ENCODE measurements at regions not wholly inside any gene's neighbourhood (a gene's known extent, or its start where the extent isn't known, plus 50 kb on each side); places are given as distances from the start of the nearest gene placed in this dataset.

GRCh38 chr13:76029706-76030105 lies 393.6 kb downstream of the LMO7 start:
- TF ChIP-seq NR2F2 (IDR thresholded peaks at IDR 0.05) (no peak), RAD21 (IDR thresholded peaks at IDR 0.05) (no peak), SP1 (IDR thresholded peaks at IDR 0.05) (no peak), YY1 (IDR thresholded peaks at IDR 0.05) (no peak), GABPA (IDR thresholded peaks at IDR 0.05 in 1 of 2, conservative IDR thresholded peaks at IDR 0.05 in 1 of 2) (no peak), TAF1 (conservative IDR thresholded peaks at IDR 0.05) (no peak)
- TF ChIP-seq, protein P1, sequence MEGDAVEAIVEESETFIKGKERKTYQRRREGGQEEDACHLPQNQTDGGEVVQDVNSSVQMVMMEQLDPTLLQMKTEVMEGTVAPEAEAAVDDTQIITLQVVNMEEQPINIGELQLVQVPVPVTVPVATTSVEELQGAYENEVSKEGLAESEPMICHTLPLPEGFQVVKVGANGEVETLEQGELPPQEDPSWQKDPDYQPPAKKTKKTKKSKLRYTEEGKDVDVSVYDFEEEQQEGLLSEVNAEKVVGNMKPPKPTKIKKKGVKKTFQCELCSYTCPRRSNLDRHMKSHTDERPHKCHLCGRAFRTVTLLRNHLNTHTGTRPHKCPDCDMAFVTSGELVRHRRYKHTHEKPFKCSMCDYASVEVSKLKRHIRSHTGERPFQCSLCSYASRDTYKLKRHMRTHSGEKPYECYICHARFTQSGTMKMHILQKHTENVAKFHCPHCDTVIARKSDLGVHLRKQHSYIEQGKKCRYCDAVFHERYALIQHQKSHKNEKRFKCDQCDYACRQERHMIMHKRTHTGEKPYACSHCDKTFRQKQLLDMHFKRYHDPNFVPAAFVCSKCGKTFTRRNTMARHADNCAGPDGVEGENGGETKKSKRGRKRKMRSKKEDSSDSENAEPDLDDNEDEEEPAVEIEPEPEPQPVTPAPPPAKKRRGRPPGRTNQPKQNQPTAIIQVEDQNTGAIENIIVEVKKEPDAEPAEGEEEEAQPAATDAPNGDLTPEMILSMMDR (IDR thresholded peaks at IDR 0.05; ENCODE audit: low read depth, low read length, missing input control), result no peak
- TF ChIP-seq, protein P2, sequence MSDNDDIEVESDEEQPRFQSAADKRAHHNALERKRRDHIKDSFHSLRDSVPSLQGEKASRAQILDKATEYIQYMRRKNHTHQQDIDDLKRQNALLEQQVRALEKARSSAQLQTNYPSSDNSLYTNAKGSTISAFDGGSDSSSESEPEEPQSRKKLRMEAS (IDR thresholded peaks at IDR 0.05), result no peak
- TF ChIP-seq, protein P3, sequence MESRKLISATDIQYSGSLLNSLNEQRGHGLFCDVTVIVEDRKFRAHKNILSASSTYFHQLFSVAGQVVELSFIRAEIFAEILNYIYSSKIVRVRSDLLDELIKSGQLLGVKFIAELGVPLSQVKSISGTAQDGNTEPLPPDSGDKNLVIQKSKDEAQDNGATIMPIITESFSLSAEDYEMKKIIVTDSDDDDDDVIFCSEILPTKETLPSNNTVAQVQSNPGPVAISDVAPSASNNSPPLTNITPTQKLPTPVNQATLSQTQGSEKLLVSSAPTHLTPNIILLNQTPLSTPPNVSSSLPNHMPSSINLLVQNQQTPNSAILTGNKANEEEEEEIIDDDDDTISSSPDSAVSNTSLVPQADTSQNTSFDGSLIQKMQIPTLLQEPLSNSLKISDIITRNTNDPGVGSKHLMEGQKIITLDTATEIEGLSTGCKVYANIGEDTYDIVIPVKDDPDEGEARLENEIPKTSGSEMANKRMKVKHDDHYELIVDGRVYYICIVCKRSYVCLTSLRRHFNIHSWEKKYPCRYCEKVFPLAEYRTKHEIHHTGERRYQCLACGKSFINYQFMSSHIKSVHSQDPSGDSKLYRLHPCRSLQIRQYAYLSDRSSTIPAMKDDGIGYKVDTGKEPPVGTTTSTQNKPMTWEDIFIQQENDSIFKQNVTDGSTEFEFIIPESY (IDR thresholded peaks at IDR 0.05), result no peak
- TF ChIP-seq, protein P4, sequence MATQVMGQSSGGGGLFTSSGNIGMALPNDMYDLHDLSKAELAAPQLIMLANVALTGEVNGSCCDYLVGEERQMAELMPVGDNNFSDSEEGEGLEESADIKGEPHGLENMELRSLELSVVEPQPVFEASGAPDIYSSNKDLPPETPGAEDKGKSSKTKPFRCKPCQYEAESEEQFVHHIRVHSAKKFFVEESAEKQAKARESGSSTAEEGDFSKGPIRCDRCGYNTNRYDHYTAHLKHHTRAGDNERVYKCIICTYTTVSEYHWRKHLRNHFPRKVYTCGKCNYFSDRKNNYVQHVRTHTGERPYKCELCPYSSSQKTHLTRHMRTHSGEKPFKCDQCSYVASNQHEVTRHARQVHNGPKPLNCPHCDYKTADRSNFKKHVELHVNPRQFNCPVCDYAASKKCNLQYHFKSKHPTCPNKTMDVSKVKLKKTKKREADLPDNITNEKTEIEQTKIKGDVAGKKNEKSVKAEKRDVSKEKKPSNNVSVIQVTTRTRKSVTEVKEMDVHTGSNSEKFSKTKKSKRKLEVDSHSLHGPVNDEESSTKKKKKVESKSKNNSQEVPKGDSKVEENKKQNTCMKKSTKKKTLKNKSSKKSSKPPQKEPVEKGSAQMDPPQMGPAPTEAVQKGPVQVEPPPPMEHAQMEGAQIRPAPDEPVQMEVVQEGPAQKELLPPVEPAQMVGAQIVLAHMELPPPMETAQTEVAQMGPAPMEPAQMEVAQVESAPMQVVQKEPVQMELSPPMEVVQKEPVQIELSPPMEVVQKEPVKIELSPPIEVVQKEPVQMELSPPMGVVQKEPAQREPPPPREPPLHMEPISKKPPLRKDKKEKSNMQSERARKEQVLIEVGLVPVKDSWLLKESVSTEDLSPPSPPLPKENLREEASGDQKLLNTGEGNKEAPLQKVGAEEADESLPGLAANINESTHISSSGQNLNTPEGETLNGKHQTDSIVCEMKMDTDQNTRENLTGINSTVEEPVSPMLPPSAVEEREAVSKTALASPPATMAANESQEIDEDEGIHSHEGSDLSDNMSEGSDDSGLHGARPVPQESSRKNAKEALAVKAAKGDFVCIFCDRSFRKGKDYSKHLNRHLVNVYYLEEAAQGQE (IDR thresholded peaks at IDR 0.05), result no peak

Data from liver (tissue), 3 donors.